ENCODE measurements at regions not wholly inside any gene's neighbourhood (a gene's known extent, or its start where the extent isn't known, plus 50 kb on each side); places are given as distances from the start of the nearest gene placed in this dataset.

GRCh38 chr3:151940481-151940880 is 67.0 kb downstream of the SUCNR1 start (continued):
- no peak for TF ChIP-seq ZBTB33 (IDR thresholded peaks at IDR 0.05; ENCODE audit: extremely low read depth, insufficient replicate concordance, low read length)
- TF ChIP-seq CEBPB (IDR thresholded peaks at IDR 0.05; ENCODE audit: low read depth), result no peak

GRCh38 chr3:151943539-151943938 is 70.1 kb downstream of the SUCNR1 start:
- no TSS peak for BruUV-seq (replicated peaks)

DNA sequence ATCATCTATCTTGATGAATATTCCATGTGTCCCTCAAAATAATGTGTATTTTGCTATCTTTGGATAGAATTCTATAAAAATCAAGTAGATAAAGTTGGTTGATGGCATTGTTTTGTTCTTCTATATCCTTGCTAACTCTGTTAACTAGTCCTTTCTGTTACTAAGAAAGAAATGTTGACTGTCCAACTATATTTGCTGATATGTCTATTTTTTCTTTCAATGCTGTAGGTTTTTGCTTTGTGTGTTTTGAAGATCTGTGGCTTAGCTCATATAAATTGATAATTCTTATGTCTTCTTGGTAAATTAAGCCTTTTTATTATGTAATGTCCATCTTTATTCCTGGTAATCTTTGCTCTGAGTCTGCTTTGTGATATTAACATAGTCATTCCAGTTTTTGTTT is 70.9 kb downstream of the SUCNR1 start:
- no peak overlapping the region for H3K27ac ChIP-seq (ENCODE audit: low read depth, low read length)
- no peak overlapping the region for H3K4me2 ChIP-seq (ENCODE audit: low read length)
- H3K9me2 ChIP-seq (ENCODE audit: insufficient read depth), result no peaks in the 10 kb centered on the region
- DNase-seq (ENCODE audit: low read depth, low spot score), result no peak
- intact Hi-C loops (cut with micrococcal nuclease), result no loop called here
- ChIA-PET CTCF (no interaction called here), RAD21 (ENCODE audit: low non-redundant PET in 1 of 2, low total read pairs in 2 of 2, uncharacterized antibody in 2 of 2, unreplicated experiment in 2 of 2) (no interaction called here), POLR2A (no interaction called here)
- no peak for ATAC-seq
- H3K79me2 ChIP-seq (ENCODE audit: insufficient read depth, low read length), result no peaks in the 10 kb centered on the region
- no peaks in the 10 kb centered on the region for H3K27me3 ChIP-seq (ENCODE audit: insufficient read depth, low read length)
- H3K4me3 ChIP-seq (replicated peaks in 1 of 2; ENCODE audit: low read depth in 1 of 2, low read length in 2 of 2), result no peak overlapping the region
- no peaks in the 10 kb centered on the region for H4K20me1 ChIP-seq (ENCODE audit: insufficient read depth)
- no peaks in the 10 kb centered on the region for H3K36me3 ChIP-seq (ENCODE audit: control insufficient read depth in 1 of 2, insufficient read depth in 2 of 2, low read length in 2 of 2)
- no TSS peak for BruUV-seq (replicated peaks)
- H2AFZ ChIP-seq (ENCODE audit: low read depth, low read length, poor library complexity, severe bottlenecking), result no peak overlapping the region
- TF ChIP-seq ZNF274 (IDR thresholded peaks at IDR 0.05; ENCODE audit: low read depth, low read length), result no peak
- TF ChIP-seq SRF (IDR thresholded peaks at IDR 0.05; ENCODE audit: low read depth), result no peak
- no peaks in the 10 kb centered on the region for H3K9me3 ChIP-seq (ENCODE audit: control insufficient read depth in 1 of 2, insufficient read depth in 1 of 2, low read depth in 1 of 2, low read length in 2 of 2)
- H3K9ac ChIP-seq (ENCODE audit: low read length), result no peak overlapping the region
- H3K4me1 ChIP-seq (ENCODE audit: control insufficient read depth in 1 of 2, insufficient read depth in 2 of 2, low read length in 2 of 2), result no peaks in the 10 kb centered on the region

More at GRCh38 chr3:151943539-151943938, 70.1 kb downstream of the SUCNR1 start:
- ChIA-PET POLR2A (no interaction called here), RAD21 (ENCODE audit: low non-redundant PET in 1 of 2, low total read pairs in 2 of 2, uncharacterized antibody in 2 of 2, unreplicated experiment in 2 of 2) (no interaction called here), CTCF (no interaction called here)
- Histone ChIP-seq H3K79me2 (ENCODE audit: insufficient read depth, low read length) (no peaks in the 10 kb centered on the region), H2AFZ (ENCODE audit: low read depth, low read length, poor library complexity, severe bottlenecking) (no peak overlapping the region), H3K36me3 (ENCODE audit: control insufficient read depth in 1 of 2, insufficient read depth in 2 of 2, low read length in 2 of 2) (no peaks in the 10 kb centered on the region), H3K4me3 (replicated peaks in 1 of 2; ENCODE audit: low read depth in 1 of 2, low read length in 2 of 2) (no peak overlapping the region), H3K9me2 (ENCODE audit: insufficient read depth) (no peaks in the 10 kb centered on the region), H3K9me3 (ENCODE audit: control insufficient read depth in 1 of 2, insufficient read depth in 1 of 2, low read depth in 1 of 2, low read length in 2 of 2) (no peaks in the 10 kb centered on the region), H3K4me1 (ENCODE audit: control insufficient read depth in 1 of 2, insufficient read depth in 2 of 2, low read length in 2 of 2) (no peaks in the 10 kb centered on the region), H3K9ac (ENCODE audit: low read length) (no peak overlapping the region), H3K27me3 (ENCODE audit: insufficient read depth, low read length) (no peaks in the 10 kb centered on the region), H4K20me1 (ENCODE audit: insufficient read depth) (no peaks in the 10 kb centered on the region), H3K4me2 (ENCODE audit: low read length) (no peak overlapping the region), H3K27ac (ENCODE audit: low read depth, low read length) (no peak overlapping the region)
- no peak for DNase-seq (ENCODE audit: low read depth, low spot score)
- no peak for TF ChIP-seq TCF7L2 (IDR thresholded peaks at IDR 0.05; ENCODE audit: borderline replicate concordance, extremely low read depth, insufficient read depth, insufficient read length)
- TF ChIP-seq ZFX (IDR thresholded peaks at IDR 0.05), result no peak
- no peak for ATAC-seq
- intact Hi-C loops (cut with micrococcal nuclease), result no loop called here

Measured in HCT116 (cell line).